ENCODE measurements at regions not wholly inside any gene's neighbourhood (a gene's known extent, or its start where the extent isn't known, plus 50 kb on each side); places are given as distances from the start of the nearest gene placed in this dataset.

GRCh38 chrX:119181491-119181890 is 53.9 kb upstream of the KIAA1210 start:
- Mint-ChIP-seq H3K4me3 (ENCODE audit: unreplicated experiment) (no peak overlapping the region), H3K4me1 (ENCODE audit: unreplicated experiment) (no peaks in the 10 kb centered on the region), H3K27me3 (ENCODE audit: unreplicated experiment) (peaks cover 3% of the 10 kb centered on the region), H3K36me3 (ENCODE audit: low read depth, unreplicated experiment) (no peaks in the 10 kb centered on the region), H3K9me3 (ENCODE audit: unreplicated experiment) (no peaks in the 10 kb centered on the region), H3K27ac (ENCODE audit: unreplicated experiment) (no peak overlapping the region)
- peak; percentile 18 for TF ChIP-seq CTCF (IDR thresholded peaks at IDR 0.05; ENCODE audit: unreplicated experiment)
- DNase-seq (ENCODE audit: low spot score), result peak; percentile 34

GRCh38 chrX:119186194-119186593 is 49.9 kb upstream of the PGRMC1 start:
- H3K9me3 Mint-ChIP-seq (ENCODE audit: unreplicated experiment), result no peaks in the 10 kb centered on the region
- no peaks in the 10 kb centered on the region for H3K36me3 Mint-ChIP-seq (ENCODE audit: low read depth, unreplicated experiment)
- no peak for DNase-seq (ENCODE audit: low spot score)
- H3K4me3 Mint-ChIP-seq (ENCODE audit: unreplicated experiment), result no peak overlapping the region
- no peak for TF ChIP-seq CTCF (IDR thresholded peaks at IDR 0.05; ENCODE audit: unreplicated experiment)
- H3K27me3 Mint-ChIP-seq (ENCODE audit: unreplicated experiment), result peaks cover 3% of the 10 kb centered on the region
- no peak overlapping the region for H3K27ac Mint-ChIP-seq (ENCODE audit: unreplicated experiment)
- H3K4me1 Mint-ChIP-seq (ENCODE audit: unreplicated experiment), result no peaks in the 10 kb centered on the region
